K562 (cell line): ENCODE measurements at regions not wholly inside any gene's neighbourhood (a gene's known extent, or its start where the extent isn't known, plus 50 kb on each side); places are given as distances from the start of the nearest gene placed in this dataset.

Experiments
- ATAC-seq: fragments of 200-7000 bp; cut with Tn5 transposase; 3 replicates; pipeline ENCODE4 v1.9.1; 2020; ENCODE audit warnings: moderate library complexity
- BruUV-seq: library from RNA; stranded (reverse); fragments of 400-500 nt; replicated peaks from 2 replicates; lab custom pipeline; 2021; lab: Mats Ljungman, UMichigan
- CTCF ChIA-PET: fragments of 300-600 bp; formaldehyde crosslinking; extraction: SDS; loops from one replicate; lab custom pipeline; 2021; ENCODE audit warnings: low intra/inter-chr PET ratio; lab: Yijun Ruan, JAX
- POLR2A ChIA-PET: fragments of 300-600, 350-650 bp; sonication (Branson Sonifier 250); formaldehyde crosslinking; extraction: SDS; loops from one replicate; lab custom pipeline; 2021; ENCODE audit warnings: antibody characterized with exemption, inconsistent platforms; lab: Yijun Ruan, JAX
- DNase-seq, 4 experiments: peaks; one replicate each; pipeline versions ENCODE4 v3.0.0 to v3.0.0-alpha.2; 2011 to 2018; ENCODE audit warnings: low spot score in 3 of 4, mixed read lengths in 3 of 4; ENCODE audit errors: extremely low read depth in 1 of 4
- FAIRE-seq: peaks from 2 replicates; lab custom pipeline; 2011; peaks lifted over from hg19 to GRCh38; lab: Jason Lieb, UNC
- H2AFZ ChIP-seq: 2 replicates; pipeline ENCODE4 v1.6.0; 2011; ENCODE audit warnings: low read depth, low read length, control low read depth, inconsistent platforms
- H3K27ac ChIP-seq: fragments of 200-600 bp; 3 replicates; pipeline ENCODE4 v1.8.0; 2011; ENCODE audit warnings: low read depth, mild to moderate bottlenecking, control low read depth, inconsistent platforms, low read length, moderate library complexity, mixed read lengths; ENCODE audit errors: extremely low read depth
- H3K27me3 ChIP-seq, 2 experiments: fragments of 300-600 bp in 1 of 2; 2 replicates in 1 of 2; 3 replicates in 1 of 2; pipeline versions ENCODE4 v1.6.0 to v1.8.0; 2011; ENCODE audit warnings: inconsistent platforms in 2 of 2, low read length in 2 of 2, mild to moderate bottlenecking in 1 of 2, mixed read lengths in 1 of 2, moderate library complexity in 1 of 2; ENCODE audit not compliant: control insufficient read depth in 2 of 2, insufficient read depth in 2 of 2
- H3K36me3 ChIP-seq: fragments of 300-600 bp; 3 replicates; pipeline ENCODE4 v1.8.0; 2011; ENCODE audit warnings: mild to moderate bottlenecking, low read length, inconsistent platforms; ENCODE audit not compliant: control insufficient read depth, insufficient read depth
- H3K4me1 ChIP-seq, 2 experiments: fragments of 200-600 bp in 1 of 2; replicated peaks in 1 of 2; 2 replicates in 1 of 2; 3 replicates in 1 of 2; pipeline versions ENCODE4 v1.5.1 to v1.8.0; 2011; ENCODE audit warnings: inconsistent platforms in 2 of 2, low read length in 2 of 2, mild to moderate bottlenecking in 1 of 2, mixed read lengths in 1 of 2, moderate library complexity in 1 of 2; ENCODE audit not compliant: control insufficient read depth in 2 of 2, insufficient read depth in 2 of 2
- H3K4me2 ChIP-seq: 2 replicates; pipeline ENCODE4 v1.6.1; 2011; ENCODE audit warnings: low read length, control low read depth, inconsistent platforms, mixed read lengths; ENCODE audit not compliant: insufficient read depth
- H3K4me3 ChIP-seq: fragments of 200-600 bp; sonication (generic), shearing (Covaris generic); 2 replicates; pipeline ENCODE4 v1.5.1; 2016; ENCODE audit warnings: control low read depth, inconsistent platforms
- H3K79me2 ChIP-seq: fragments of 200-600 bp; 3 replicates; pipeline ENCODE4 v1.8.0; 2011; ENCODE audit warnings: low read length, inconsistent platforms; ENCODE audit not compliant: control insufficient read depth, insufficient read depth
- H3K9ac ChIP-seq, 2 experiments: 2 replicates each; pipeline versions ENCODE4 v1.6.0 to v1.6.1; 2011; ENCODE audit warnings: low read depth in 2 of 2, low read length in 2 of 2, control low read depth in 1 of 2, inconsistent platforms in 1 of 2, mild to moderate bottlenecking in 1 of 2, mixed read lengths in 1 of 2; ENCODE audit not compliant: insufficient read depth in 1 of 2
- H3K9me1 ChIP-seq: one replicate; pipeline ENCODE4 v1.6.0; 2011; ENCODE audit warnings: inconsistent platforms, mild to moderate bottlenecking, low read length, moderate library complexity; ENCODE audit not compliant: control insufficient read depth, insufficient read depth
- H3K9me3 ChIP-seq: replicated peaks from 2 replicates; pipeline ENCODE4 v1.5.1; 2011; ENCODE audit warnings: low read depth, low read length, inconsistent platforms; ENCODE audit not compliant: control insufficient read depth, insufficient read depth
- H4K20me1 ChIP-seq: replicated peaks from 2 replicates; pipeline ENCODE4 v1.6.1; 2011; ENCODE audit warnings: low read length, inconsistent platforms, mixed read lengths; ENCODE audit not compliant: control insufficient read depth, insufficient read depth
- CCNT2 ChIP-seq: IDR thresholded peaks from 2 replicates; pipeline ENCODE4 v1.6.1; 2011; ENCODE audit warnings: borderline replicate concordance, low read depth, mild to moderate bottlenecking, moderate library complexity, mixed read lengths, low read length; ENCODE audit not compliant: insufficient read length; ENCODE audit errors: extremely low read depth
- CHD4 ChIP-seq: fragments of 200-600 bp; sonication (generic); IDR thresholded peaks from 3 replicates; pipeline ENCODE4 v1.6.1; 2012; ENCODE audit warnings: low read depth, mild to moderate bottlenecking, mixed read lengths, low read length, inconsistent platforms; ENCODE audit not compliant: insufficient read depth, insufficient replicate concordance, poor library complexity, severe bottlenecking
- ELF1 ChIP-seq: fragments of 200-800 bp; sonication (Bioruptor generic); IDR thresholded peaks from 2 replicates; pipeline ENCODE4 v1.6.1; 2016; ENCODE audit warnings: missing genetic modification characterization, missing compliant biosample characterization
- HSF4 ChIP-seq: fragments of 250-450 bp; sonication (Bioruptor Pico); IDR thresholded peaks from 2 replicates; pipeline ENCODE4 v2.1.2; 2022; ENCODE audit warnings: mild to moderate bottlenecking, moderate library complexity, borderline replicate concordance
- KAT7 ChIP-seq: sonication (generic); formaldehyde crosslinking; IDR thresholded peaks from 2 replicates; pipeline ENCODE4 v1.8.0; 2022; ENCODE audit warnings: missing genetic modification reagents, mild to moderate bottlenecking, borderline replicate concordance
- MYBL2 ChIP-seq, 2 experiments: fragments of 450-650 bp in 1 of 2; sonication (generic) in 1 of 2; formaldehyde crosslinking in 1 of 2; IDR thresholded peaks; 2 replicates each; pipeline versions ENCODE4 v1.6.1 to v1.8.1; 2017 to 2022; ENCODE audit warnings: borderline replicate concordance in 1 of 2, inconsistent platforms in 1 of 2, low read depth in 1 of 2, mild to moderate bottlenecking in 1 of 2, missing genetic modification reagents in 1 of 2, moderate library complexity in 1 of 2
- NR0B1 ChIP-seq: fragments of 450-650 bp; IDR thresholded peaks from one replicate; pipeline ENCODE4 v1.6.1; 2018; ENCODE audit warnings: mild to moderate bottlenecking, moderate library complexity; ENCODE audit not compliant: partially characterized antibody
- PTRF ChIP-seq: fragments of 450-650 bp; IDR thresholded peaks from 2 replicates; pipeline ENCODE4 v1.6.1; 2016; ENCODE audit warnings: mild to moderate bottlenecking, missing genetic modification characterization, missing compliant biosample characterization
- SMAD2 ChIP-seq: fragments of 150-350 bp; IDR thresholded peaks from 2 replicates; pipeline ENCODE4 v1.6.1; 2014; ENCODE audit warnings: low read depth, mild to moderate bottlenecking, low read length
- ZFP30 ChIP-seq: fragments of 250-450 bp; sonication (Bioruptor Pico); IDR thresholded peaks from 2 replicates; pipeline ENCODE4 v1.8.0; 2022; ENCODE audit warnings: moderate library complexity, mild to moderate bottlenecking, inconsistent platforms, borderline replicate concordance
- ZNF165 ChIP-seq: fragments of 250-450 bp; sonication (Bioruptor Pico); IDR thresholded peaks from 2 replicates; pipeline ENCODE4 v1.4.0; 2020; ENCODE audit warnings: borderline replicate concordance
- ZNF253 ChIP-seq: fragments of 250-450 bp; sonication (Bioruptor Pico); conservative IDR thresholded peaks from 2 replicates; pipeline ENCODE4 v1.6.1; 2021; ENCODE audit warnings: mild to moderate bottlenecking
- ZNF277 ChIP-seq: fragments of 250-450 bp; sonication (Bioruptor Pico); IDR thresholded peaks from 2 replicates; pipeline ENCODE4 v1.8.0; 2022; ENCODE audit warnings: inconsistent platforms, mild to moderate bottlenecking, moderate library complexity, borderline replicate concordance
- ZNF644 ChIP-seq: fragments of 200-800 bp; sonication (Bioruptor generic); IDR thresholded peaks from 2 replicates; pipeline ENCODE4 v1.6.1; 2016; ENCODE audit warnings: low read depth, missing genetic modification characterization, missing compliant biosample characterization
- ZNF785 ChIP-seq: fragments of 250-450 bp; sonication (Bioruptor Pico); IDR thresholded peaks from 2 replicates; pipeline ENCODE4 v1.4.0; 2020; ENCODE audit warnings: mild to moderate bottlenecking
- WGBS: fragments of 100-300 bp; shearing (Covaris generic); methylation state at CpG from one replicate; pipeline ENCODE4 v1.1.6; 2016; ENCODE audit warnings: low coverage, mixed read lengths; ENCODE audit not compliant: insufficient coverage; ENCODE audit errors: missing lambda C conversion rate; 5-methylcytosine and 5-hydroxymethylcytosine counted together
- in situ Hi-C: fragments of 300-500 bp; cut with MboI; formaldehyde crosslinking; loops from 4 replicates; pipeline ENCODE4 v1.15.0; 2018; ENCODE audit warnings: inconsistent platforms, mixed read lengths
- intact Hi-C: fragments of 100-400 bp; cut with micrococcal nuclease; formaldehyde crosslinking; loops from 2 replicates; pipeline ENCODE4 v1.14.2; 2022
- TF ChIP-seq, protein P1 (sequence below): IDR thresholded peaks from 2 replicates; pipeline ENCODE4 v1.6.1; 2014; ENCODE audit warnings: antibody characterized with exemption

DNA sequence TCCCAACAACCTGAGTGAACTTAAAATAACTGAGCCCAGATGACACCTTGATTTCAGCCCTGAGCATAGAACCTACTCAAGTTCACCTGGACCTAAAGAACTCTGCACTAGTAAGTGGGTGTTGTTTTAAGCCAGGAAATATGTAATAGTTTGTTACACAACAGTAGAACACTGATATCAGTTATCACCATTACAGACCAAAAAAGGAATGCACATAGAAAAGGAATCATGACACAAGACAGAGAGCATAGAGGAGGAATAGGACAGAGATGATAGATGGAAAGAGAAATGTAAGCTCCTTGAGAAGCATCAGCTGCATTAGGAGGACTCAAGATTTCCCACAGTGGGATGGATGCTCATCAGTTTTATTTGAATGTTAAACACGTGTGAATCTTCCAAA is 1096.9 kb upstream of the SEMA6A start:
- DNase-seq (no peak), ATAC-seq (no peak), FAIRE-seq (no peak)
- H2AFZ ChIP-seq = no peak overlapping the region
- H4K20me1 ChIP-seq = no peaks in the 10 kb centered on the region
- TF ChIP-seq ZFP30 (CRISPR knock-in tag) (no peak), HSF4 (CRISPR knock-in tag) (no peak), NR0B1 (no peak), CCNT2 (no peak), ZNF165 (no peak), PTRF (no peak), ZNF277 (no peak), ZNF644 (tag) (no peak), CHD4 (no peak), ZNF785 (CRISPR knock-in tag) (no peak), KAT7 (CRISPR knock-in tag) (no peak), ELF1 (tag) (no peak), ZNF253 (CRISPR knock-in tag) (no peak), SMAD2 (no peak), MYBL2 (IDR thresholded peaks at IDR 0.05; ENCODE audit: low read depth) (no peak), MYBL2 (CRISPR knock-in tag; IDR thresholded peaks at IDR 0.05; ENCODE audit: borderline replicate concordance) (no peak)
- TF ChIP-seq, protein P1, sequence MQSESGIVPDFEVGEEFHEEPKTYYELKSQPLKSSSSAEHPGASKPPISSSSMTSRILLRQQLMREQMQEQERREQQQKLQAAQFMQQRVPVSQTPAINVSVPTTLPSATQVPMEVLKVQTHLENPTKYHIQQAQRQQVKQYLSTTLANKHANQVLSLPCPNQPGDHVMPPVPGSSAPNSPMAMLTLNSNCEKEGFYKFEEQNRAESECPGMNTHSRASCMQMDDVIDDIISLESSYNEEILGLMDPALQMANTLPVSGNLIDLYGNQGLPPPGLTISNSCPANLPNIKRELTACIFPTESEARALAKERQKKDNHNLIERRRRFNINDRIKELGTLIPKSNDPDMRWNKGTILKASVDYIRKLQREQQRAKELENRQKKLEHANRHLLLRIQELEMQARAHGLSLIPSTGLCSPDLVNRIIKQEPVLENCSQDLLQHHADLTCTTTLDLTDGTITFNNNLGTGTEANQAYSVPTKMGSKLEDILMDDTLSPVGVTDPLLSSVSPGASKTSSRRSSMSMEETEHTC = no peak
- CTCF ChIA-PET = no interaction called here
- no peaks in the 10 kb centered on the region; the same call in 1 of the 2 replicates for H3K9me3 ChIP-seq
- 0% methylated on average over 1 of the region's 1 CpG for WGBS
- H3K9ac ChIP-seq = no peak overlapping the region
- H3K27me3 ChIP-seq = no peaks in the 10 kb centered on the region
- intact Hi-C loops = no loop called here
- in situ Hi-C loops = no loop called here
- no peaks in the 10 kb centered on the region for H3K36me3 ChIP-seq
- no peak overlapping the region for H3K27ac ChIP-seq
- no peaks in the 10 kb centered on the region for H3K4me1 ChIP-seq
- no peaks in the 10 kb centered on the region for H3K79me2 ChIP-seq
- POLR2A ChIA-PET = no interaction called here
- no TSS peak for BruUV-seq
- no peak overlapping the region for H3K4me3 ChIP-seq
- no peaks in the 10 kb centered on the region for H3K9me1 ChIP-seq
- H3K4me2 ChIP-seq = no peak overlapping the region
